ENCODE measurements at regions not wholly inside any gene's neighbourhood (a gene's known extent, or its start where the extent isn't known, plus 50 kb on each side); places are given as distances from the start of the nearest gene placed in this dataset.

- no peak for DNase-seq
Observed at GRCh38 chr5:54366707-54367106, 56.3 kb upstream of the ARL15 start.

DNA sequence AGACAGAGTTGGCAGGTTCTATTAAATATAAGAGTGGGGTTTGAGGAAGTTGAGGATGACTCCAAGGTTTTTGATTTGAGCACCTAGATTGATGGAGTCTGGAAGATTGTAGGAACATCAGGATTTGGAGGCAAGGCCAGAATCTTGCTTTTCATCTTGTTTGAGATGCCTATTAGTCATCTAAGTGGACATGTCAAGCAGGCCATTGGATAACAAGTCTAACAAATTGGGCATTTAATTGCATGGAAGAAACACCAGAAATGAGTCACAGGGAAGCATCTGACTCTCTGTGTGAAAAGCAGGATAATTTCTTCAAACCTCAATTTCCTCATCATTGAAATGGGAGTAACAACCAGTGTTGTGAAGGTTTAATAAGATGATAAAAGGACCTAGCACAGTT, 53.3 kb upstream of the ARL15 start:
- no peak for DNase-seq

DNA sequence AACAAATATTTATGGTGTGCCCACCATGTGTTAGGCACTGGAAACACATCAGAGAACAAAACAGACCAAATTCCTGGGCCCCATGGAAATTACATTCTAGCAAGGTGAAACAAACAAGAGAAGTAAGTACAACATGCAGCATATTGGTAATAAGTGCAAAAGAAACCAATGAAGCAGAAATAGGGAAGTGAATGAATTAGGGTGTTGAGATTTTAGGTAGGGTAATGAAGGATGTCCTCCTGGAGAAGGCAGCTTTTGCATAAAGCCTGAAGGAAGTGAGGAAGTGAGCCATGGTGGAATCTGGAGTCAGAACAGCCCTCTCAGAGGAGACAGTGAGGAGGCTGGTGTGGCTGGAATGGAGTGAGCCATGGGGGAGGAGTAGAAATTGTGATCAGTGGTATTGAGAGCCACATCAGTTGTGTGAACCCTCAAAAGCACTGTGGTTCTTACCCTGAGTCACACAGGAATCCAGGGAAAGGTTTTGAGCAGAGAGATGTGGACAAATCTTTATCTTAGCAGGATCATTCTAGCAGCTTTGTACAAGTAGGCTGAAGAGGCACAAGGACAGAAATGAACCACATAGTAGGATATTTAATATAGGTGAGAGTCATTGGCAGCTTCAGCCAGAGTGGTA, 52.7 kb upstream of the ARL15 start:
- no peak for DNase-seq

DNA sequence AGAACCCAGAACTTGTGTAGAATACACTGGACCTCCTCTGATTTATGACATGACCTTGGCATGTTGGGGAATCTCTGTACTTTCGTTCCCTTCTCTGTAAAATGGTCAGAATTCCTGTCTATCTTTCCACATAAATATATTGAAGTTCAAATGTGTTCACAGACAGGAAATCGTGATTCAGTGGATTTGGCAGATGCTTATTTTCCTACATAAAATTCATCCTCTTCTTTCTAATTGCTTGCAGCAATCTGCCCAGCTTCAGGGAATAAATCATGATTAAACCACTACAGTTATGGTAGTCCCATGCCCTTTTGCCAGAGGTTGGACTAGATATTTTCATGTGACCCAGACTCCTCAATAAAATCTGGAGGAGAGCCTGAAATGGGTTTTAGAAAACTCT, 52.1 kb upstream of the ARL15 start:
- DNase-seq, result peak; percentile 20

DNA sequence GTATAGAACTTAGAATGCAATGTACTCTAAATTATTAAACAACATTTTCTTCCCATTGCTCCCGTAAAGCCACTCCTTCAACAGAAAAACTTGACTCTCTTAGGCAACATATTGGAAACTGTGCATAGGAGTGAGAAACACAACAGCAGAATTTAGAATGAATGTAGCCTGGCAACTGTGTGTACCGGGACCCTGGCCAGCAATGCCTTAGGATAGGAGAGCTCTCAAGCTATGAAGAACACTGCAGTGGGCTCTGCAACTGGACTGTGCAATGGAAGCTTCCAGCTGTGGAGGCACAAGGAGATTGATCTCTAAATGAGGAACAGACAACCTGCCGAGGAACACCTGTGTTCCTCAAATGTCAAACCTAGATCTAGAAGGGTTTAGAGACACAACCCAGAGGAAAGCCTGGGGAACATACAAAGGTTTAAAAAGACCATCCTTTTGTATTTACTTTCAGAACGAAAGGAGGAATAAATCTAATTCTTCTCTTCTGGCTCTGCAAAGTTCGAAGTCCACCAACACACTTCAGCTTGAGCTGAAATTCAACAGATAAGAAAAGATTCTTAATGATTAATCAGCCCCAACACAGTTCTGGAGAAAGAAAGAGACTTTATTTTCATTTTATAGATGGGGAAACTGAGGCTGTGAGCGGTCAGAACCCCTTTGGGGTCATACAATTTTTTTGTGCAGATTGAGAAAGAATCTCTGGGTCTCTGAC, 51.5 kb upstream of the ARL15 start:
- no peak for DNase-seq

GRCh38 chr5:54360925-54361662, 50.7 kb upstream of the ARL15 start:
- DNase-seq, result no peak
